ENCODE measurements at regions not wholly inside any gene's neighbourhood (a gene's known extent, or its start where the extent isn't known, plus 50 kb on each side); places are given as distances from the start of the nearest gene placed in this dataset.
"Not testable (repeated sequence)": the region's sequence is repeated elsewhere in the genome, so short reads cannot be mapped to it uniquely, and the experiment has no call there.

GRCh38 chr15:29530966-29531365, 261.3 kb upstream of the NSMCE3 start:
- no peak overlapping the region for H3K9ac ChIP-seq (ENCODE audit: low read length)
- no peaks in the 10 kb centered on the region for H3K27me3 ChIP-seq (ENCODE audit: control insufficient read depth, insufficient read depth, low read length)
- no peaks in the 10 kb centered on the region for H3K9me3 ChIP-seq (ENCODE audit: control insufficient read depth, low read depth, low read length)
- H3K4me1 ChIP-seq (ENCODE audit: control insufficient read depth, low read depth, low read length), result peaks cover 18% of the 10 kb centered on the region
- H3K36me3 ChIP-seq (ENCODE audit: control insufficient read depth, low read depth, low read length), result no peaks in the 10 kb centered on the region
- no peak overlapping the region for H3K4me3 ChIP-seq (ENCODE audit: low read length)
- no peak overlapping the region for H3K27ac ChIP-seq (ENCODE audit: low read length)

- Histone ChIP-seq H3K9me3 (ENCODE audit: control insufficient read depth, low read depth, low read length) (no peaks in the 10 kb centered on the region), H3K4me3 (ENCODE audit: low read length) (no peak overlapping the region), H3K4me1 (ENCODE audit: control insufficient read depth, low read depth, low read length) (peaks cover 11% of the 10 kb centered on the region), H3K9ac (ENCODE audit: low read length) (no peak overlapping the region), H3K36me3 (ENCODE audit: control insufficient read depth, low read depth, low read length) (no peaks in the 10 kb centered on the region), H3K27me3 (ENCODE audit: control insufficient read depth, insufficient read depth, low read length) (no peaks in the 10 kb centered on the region), H3K27ac (ENCODE audit: low read length) (no peak overlapping the region)
Observed at GRCh38 chr15:29529043-29529442, 259.4 kb upstream of the NSMCE3 start.

- no peaks in the 10 kb centered on the region for H3K36me3 ChIP-seq (ENCODE audit: control insufficient read depth, low read depth, low read length)
- H3K27ac ChIP-seq (ENCODE audit: low read length), result no peak overlapping the region
- H3K9me3 ChIP-seq (ENCODE audit: control insufficient read depth, low read depth, low read length), result no peaks in the 10 kb centered on the region
- H3K9ac ChIP-seq (ENCODE audit: low read length), result no peak overlapping the region
- no peak overlapping the region for H3K4me3 ChIP-seq (ENCODE audit: low read length)
- H3K4me1 ChIP-seq (ENCODE audit: control insufficient read depth, low read depth, low read length), result peaks cover 7% of the 10 kb centered on the region
- H3K27me3 ChIP-seq (ENCODE audit: control insufficient read depth, insufficient read depth, low read length), result no peaks in the 10 kb centered on the region
Observed at GRCh38 chr15:29528276-29528675, 258.7 kb upstream of the NSMCE3 start.

DNA sequence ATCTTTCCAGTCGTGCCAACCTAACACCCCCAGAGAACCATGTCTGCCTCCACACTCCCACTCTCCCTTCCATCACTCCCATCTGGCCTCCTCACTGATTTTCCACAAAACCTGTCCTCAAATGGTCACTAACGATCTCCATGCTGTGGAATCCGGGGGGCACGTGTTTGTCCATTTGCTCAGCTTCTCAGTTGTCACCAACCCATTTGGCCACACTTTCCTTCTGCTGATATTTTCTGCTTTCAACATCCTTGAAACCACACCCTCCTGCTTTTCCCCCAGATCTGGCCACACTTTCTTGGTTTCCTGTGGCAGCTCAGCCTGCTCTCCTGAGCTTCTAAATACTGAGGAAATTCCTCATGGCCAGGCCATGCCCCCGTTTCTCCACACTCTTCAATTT, 257.2 kb upstream of the NSMCE3 start:
- Histone ChIP-seq H3K36me3 (ENCODE audit: control insufficient read depth, low read depth, low read length) (no peaks in the 10 kb centered on the region), H3K27ac (ENCODE audit: low read length) (no peak overlapping the region), H3K27me3 (ENCODE audit: control insufficient read depth, insufficient read depth, low read length) (no peaks in the 10 kb centered on the region), H3K4me3 (ENCODE audit: low read length) (no peak overlapping the region), H3K9ac (ENCODE audit: low read length) (no peak overlapping the region), H3K4me1 (ENCODE audit: control insufficient read depth, low read depth, low read length) (no peaks in the 10 kb centered on the region), H3K9me3 (ENCODE audit: control insufficient read depth, low read depth, low read length) (no peaks in the 10 kb centered on the region)

GRCh38 chr15:29522373-29523276, 253.0 kb upstream of the NSMCE3 start:
- Histone ChIP-seq H3K4me1 (ENCODE audit: control insufficient read depth, low read depth, low read length) (peaks cover 5% of the 10 kb centered on the region), H3K36me3 (ENCODE audit: control insufficient read depth, low read depth, low read length) (no peaks in the 10 kb centered on the region), H3K4me3 (ENCODE audit: low read length) (no peak overlapping the region), H3K9me3 (ENCODE audit: control insufficient read depth, low read depth, low read length) (no peaks in the 10 kb centered on the region), H3K9ac (ENCODE audit: low read length) (no peak overlapping the region), H3K27ac (ENCODE audit: low read length) (no peak overlapping the region), H3K27me3 (ENCODE audit: control insufficient read depth, insufficient read depth, low read length) (no peaks in the 10 kb centered on the region)

- Histone ChIP-seq H3K9me3 (ENCODE audit: control insufficient read depth, low read depth, low read length) (no peaks in the 10 kb centered on the region), H3K4me1 (ENCODE audit: control insufficient read depth, low read depth, low read length) (peaks cover 5% of the 10 kb centered on the region), H3K36me3 (ENCODE audit: control insufficient read depth, low read depth, low read length) (no peaks in the 10 kb centered on the region), H3K4me3 (ENCODE audit: low read length) (no peak overlapping the region), H3K27ac (ENCODE audit: low read length) (no peak overlapping the region), H3K27me3 (ENCODE audit: control insufficient read depth, insufficient read depth, low read length) (no peaks in the 10 kb centered on the region), H3K9ac (ENCODE audit: low read length) (no peak overlapping the region)
Observed at GRCh38 chr15:29518442-29518841, 248.8 kb upstream of the NSMCE3 start.

DNA sequence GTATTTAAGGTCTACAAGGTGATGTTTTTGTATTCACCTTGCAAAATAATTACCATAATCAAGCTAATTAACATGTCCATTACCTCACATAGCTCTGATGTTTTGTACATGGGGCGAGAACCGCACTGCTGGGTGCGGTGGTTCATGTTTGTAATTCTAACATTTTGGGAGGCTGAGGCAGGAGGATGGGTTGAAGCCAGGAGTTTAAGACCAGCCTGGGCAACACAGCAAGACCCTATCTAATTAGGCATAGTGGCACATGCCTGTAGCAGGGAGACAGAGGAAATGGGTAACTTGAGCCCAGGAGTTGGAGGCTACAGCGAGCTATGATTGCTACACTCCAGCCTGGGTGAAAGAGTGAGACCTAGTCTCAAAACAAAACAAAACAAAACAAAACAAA, 248.2 kb upstream of the NSMCE3 start:
- no peak overlapping the region for H3K4me3 ChIP-seq (ENCODE audit: low read length)
- H3K27me3 ChIP-seq (ENCODE audit: control insufficient read depth, insufficient read depth, low read length), result no peaks in the 10 kb centered on the region
- peaks cover 5% of the 10 kb centered on the region for H3K4me1 ChIP-seq (ENCODE audit: control insufficient read depth, low read depth, low read length)
- no peaks in the 10 kb centered on the region for H3K36me3 ChIP-seq (ENCODE audit: control insufficient read depth, low read depth, low read length)
- H3K9me3 ChIP-seq (ENCODE audit: control insufficient read depth, low read depth, low read length), result no peaks in the 10 kb centered on the region
- no peak overlapping the region for H3K9ac ChIP-seq (ENCODE audit: low read length)
- H3K27ac ChIP-seq (ENCODE audit: low read length), result no peak overlapping the region

DNA sequence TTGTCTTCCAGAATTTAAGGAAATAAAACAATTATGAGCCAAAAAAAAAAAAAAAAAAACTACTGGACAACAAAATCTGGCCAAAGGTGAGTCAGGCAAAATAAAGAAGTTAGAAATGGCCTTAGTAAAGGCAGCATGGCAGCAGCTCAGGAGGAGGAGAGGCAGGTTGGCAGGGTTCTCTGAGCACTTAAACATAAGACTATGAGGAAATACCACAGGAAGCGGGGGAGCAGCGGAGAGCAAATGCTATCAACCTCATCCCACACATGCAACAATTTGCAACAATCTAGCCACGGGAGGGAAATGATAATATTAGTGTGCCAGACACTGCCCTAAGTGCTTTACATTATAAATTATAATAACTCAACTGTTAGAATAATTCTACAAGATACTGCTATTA, 247.3 kb upstream of the NSMCE3 start:
- no peaks in the 10 kb centered on the region for H3K27me3 ChIP-seq (ENCODE audit: control insufficient read depth, insufficient read depth, low read length)
- no peaks in the 10 kb centered on the region for H3K36me3 ChIP-seq (ENCODE audit: control insufficient read depth, low read depth, low read length)
- peaks cover 5% of the 10 kb centered on the region for H3K4me1 ChIP-seq (ENCODE audit: control insufficient read depth, low read depth, low read length)
- H3K27ac ChIP-seq (ENCODE audit: low read length), result no peak overlapping the region
- no peak overlapping the region for H3K9ac ChIP-seq (ENCODE audit: low read length)
- H3K4me3 ChIP-seq (ENCODE audit: low read length), result no peak overlapping the region
- no peaks in the 10 kb centered on the region for H3K9me3 ChIP-seq (ENCODE audit: control insufficient read depth, low read depth, low read length)

GRCh38 chr15:29514926-29515325, 245.3 kb upstream of the NSMCE3 start:
- no peaks in the 10 kb centered on the region for H3K27me3 ChIP-seq (ENCODE audit: control insufficient read depth, insufficient read depth, low read length)
- H3K4me1 ChIP-seq (ENCODE audit: control insufficient read depth, low read depth, low read length), result no peaks in the 10 kb centered on the region
- no peak overlapping the region for H3K9ac ChIP-seq (ENCODE audit: low read length)
- no peak overlapping the region for H3K4me3 ChIP-seq (ENCODE audit: low read length)
- H3K9me3 ChIP-seq (ENCODE audit: control insufficient read depth, low read depth, low read length), result no peaks in the 10 kb centered on the region
- no peak overlapping the region for H3K27ac ChIP-seq (ENCODE audit: low read length)
- H3K36me3 ChIP-seq (ENCODE audit: control insufficient read depth, low read depth, low read length), result no peaks in the 10 kb centered on the region

DNA sequence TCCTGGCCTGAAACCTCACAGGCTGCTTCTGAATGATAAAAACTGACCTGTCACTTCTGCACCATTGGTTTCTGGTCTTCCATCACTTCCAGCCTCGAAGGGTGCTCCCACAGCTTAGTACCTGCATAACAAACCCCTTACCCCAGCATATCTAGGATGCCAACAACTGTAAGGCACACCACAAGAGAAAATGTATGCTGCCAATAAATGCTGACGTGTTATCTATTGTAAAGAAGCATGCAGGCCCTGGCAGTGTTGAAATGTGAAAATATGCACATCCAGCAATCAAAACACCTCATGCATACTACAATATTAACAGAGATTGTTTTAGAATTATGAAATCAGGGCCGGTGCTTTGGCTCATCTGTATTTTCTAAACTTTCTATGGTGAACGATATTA, 242.0 kb upstream of the NSMCE3 start:
- H3K4me3 ChIP-seq (ENCODE audit: low read length), result no peak overlapping the region
- no peak overlapping the region for H3K9ac ChIP-seq (ENCODE audit: low read length)
- H3K36me3 ChIP-seq (ENCODE audit: control insufficient read depth, low read depth, low read length), result no peaks in the 10 kb centered on the region
- H3K27ac ChIP-seq (ENCODE audit: low read length), result no peak overlapping the region
- no peaks in the 10 kb centered on the region for H3K9me3 ChIP-seq (ENCODE audit: control insufficient read depth, low read depth, low read length)
- no peaks in the 10 kb centered on the region for H3K4me1 ChIP-seq (ENCODE audit: control insufficient read depth, low read depth, low read length)
- H3K27me3 ChIP-seq (ENCODE audit: control insufficient read depth, insufficient read depth, low read length), result no peaks in the 10 kb centered on the region

GRCh38 chr15:29505535-29505934, 235.9 kb upstream of the NSMCE3 start:
- peaks cover 18% of the 10 kb centered on the region for H3K4me1 ChIP-seq (ENCODE audit: control insufficient read depth, low read depth, low read length)
- not testable (repeated sequence) for H3K9ac ChIP-seq (ENCODE audit: low read length); H3K27ac ChIP-seq (ENCODE audit: low read length); H3K9me3 ChIP-seq (ENCODE audit: control insufficient read depth, low read depth, low read length); H3K4me3 ChIP-seq (ENCODE audit: low read length); H3K27me3 ChIP-seq (ENCODE audit: control insufficient read depth, insufficient read depth, low read length); H3K36me3 ChIP-seq (ENCODE audit: control insufficient read depth, low read depth, low read length)

GRCh38 chr15:29490747-29491471, 221.3 kb upstream of the NSMCE3 start:
- Histone ChIP-seq H3K9ac (ENCODE audit: low read length) (no peak overlapping the region), H3K36me3 (ENCODE audit: control insufficient read depth, low read depth, low read length) (no peaks in the 10 kb centered on the region), H3K4me3 (ENCODE audit: low read length) (no peak overlapping the region), H3K4me1 (ENCODE audit: control insufficient read depth, low read depth, low read length) (no peaks in the 10 kb centered on the region), H3K9me3 (ENCODE audit: control insufficient read depth, low read depth, low read length) (peaks cover 10% of the 10 kb centered on the region), H3K27ac (ENCODE audit: low read length) (no peak overlapping the region), H3K27me3 (ENCODE audit: control insufficient read depth, insufficient read depth, low read length) (no peaks in the 10 kb centered on the region)

All from iPS-18a (cell line).